HG03095 (cell line): ENCODE measurements at regions not wholly inside any gene's neighbourhood (a gene's known extent, or its start where the extent isn't known, plus 50 kb on each side); places are given as distances from the start of the nearest gene placed in this dataset.

Experiments used
- ATAC-seq: cut with Tn5 transposase; IDR thresholded peaks from one replicate; pipeline ENCODE4 v1.9.1; 2021; ENCODE audit warnings: moderate library complexity; ENCODE audit not compliant: unreplicated experiment

DNA sequence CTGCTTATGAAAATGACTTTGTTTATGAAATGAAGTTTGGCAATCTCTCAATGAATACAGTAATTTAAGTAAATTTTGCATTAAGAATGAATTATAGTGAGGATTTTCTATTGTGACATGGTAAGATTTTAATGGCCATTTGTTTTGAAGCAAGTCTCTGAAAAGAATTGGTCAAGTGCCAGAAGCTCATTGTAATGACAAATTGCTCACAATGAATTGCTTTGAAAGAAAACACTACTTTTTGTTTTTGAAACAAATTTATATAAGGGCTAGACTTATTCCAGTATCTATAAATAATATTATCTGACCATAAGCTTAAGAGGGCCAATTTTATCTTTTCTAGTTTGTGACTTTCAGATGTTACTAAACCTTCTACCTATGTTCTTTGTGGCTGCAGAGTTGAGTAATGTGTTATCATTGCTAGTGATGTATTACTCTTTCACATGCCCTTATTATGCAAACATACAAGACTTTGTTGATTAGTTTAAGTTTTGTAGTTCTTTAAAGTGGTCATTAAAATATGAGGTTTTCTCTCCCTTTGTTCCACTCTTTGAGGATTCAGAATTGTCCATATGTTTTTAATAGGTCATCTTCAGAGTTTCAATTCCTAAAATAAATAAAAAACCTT, 93.0 kb upstream of the ZNF608 start:
- no peak for ATAC-seq

DNA sequence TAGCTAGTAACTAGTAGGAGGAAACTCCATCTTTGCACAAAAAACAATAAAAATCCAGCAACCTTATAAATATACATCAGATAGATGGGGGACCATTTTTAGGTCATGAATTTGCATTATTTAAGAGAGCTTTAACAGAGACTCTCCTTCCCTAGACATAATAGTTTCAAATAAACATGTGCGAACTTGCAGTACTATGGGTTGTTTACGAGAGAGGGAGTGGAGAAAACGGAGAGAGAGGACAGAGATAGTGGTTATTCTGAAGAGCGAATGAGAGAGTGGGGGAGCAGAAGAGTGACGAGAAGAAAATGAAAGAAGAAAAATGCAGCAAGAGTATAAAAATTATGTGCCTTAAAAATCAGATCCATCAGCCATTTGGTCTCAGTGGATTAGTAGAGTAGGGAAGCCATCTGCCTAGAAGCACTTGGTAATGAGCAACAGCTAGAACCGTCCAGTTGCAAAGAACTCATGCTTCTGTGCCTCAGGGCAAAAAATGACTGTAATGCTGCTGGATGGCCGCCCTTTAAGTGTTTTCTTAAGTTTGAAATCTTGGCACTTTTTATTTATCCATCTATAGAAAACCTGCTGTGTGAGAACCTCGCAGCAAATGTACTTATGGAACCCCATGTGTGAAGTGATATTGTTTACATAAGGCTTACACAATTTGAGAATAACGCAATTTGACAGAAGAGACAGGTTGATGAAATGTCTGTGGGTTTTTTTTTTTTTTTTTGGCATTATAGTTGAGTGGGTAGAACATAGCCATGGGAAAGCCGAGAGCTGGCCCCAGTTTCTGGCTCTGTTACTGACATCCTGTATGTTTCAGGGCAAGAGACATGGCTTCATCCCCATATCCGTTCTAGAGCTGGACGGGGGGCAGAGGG, 95.6 kb upstream of the ZNF608 start:
- ATAC-seq, result no peak

DNA sequence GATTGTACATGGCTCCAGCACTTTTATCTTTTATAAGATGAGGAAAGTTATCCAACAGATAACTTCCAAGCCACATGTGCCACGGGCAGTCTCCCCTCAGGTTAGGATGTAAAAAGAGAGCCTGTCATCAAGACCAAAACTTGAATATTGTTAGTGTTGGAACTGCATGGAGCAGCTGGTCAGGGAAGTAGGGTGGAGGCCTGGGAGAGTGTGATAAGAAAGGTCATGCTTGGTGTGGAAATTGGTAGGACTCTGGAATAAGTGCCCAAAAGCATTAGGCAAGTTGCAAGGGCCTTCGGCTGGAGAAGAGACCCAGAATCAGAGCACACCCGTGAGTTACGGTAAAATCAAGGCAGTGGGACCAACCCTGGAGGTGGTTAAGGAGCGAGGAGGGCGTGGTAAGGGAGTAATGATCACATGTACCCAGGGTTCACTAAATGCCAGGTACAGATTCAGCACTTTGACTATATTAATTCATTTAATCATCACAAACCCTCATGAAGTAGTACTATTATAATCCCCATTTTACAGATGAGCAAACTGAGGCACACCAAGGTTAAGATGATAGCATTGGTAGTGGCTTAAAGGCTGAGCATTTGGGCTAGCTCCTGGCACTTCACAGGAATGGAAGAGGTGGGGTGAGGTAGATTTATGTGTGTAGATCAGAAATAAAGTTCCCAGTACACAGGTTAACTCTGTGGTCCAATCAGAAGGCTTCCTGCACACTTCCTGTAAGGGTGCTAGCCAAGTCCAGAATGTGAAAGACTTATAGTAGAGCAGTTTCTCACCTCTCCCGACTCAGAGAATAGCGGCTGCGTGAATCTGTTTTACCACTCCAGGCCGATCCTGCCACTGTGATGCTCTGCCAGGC, 96.5 kb upstream of the ZNF608 start:
- no peak for ATAC-seq

DNA sequence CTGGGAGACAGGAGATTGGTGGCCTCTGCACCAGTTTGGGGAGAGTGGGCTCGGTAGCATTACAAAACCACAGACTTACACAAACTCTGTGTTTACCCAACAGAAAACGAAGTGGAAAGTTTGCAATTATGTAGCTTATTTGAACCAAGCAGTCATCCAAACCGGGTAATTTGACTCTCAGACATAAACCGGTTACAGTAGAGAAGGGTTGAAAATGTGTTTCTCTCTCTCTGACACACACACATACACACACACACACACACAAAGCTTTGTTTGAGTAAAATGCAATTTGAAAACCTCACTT, 97.1 kb upstream of the ZNF608 start:
- ATAC-seq, result no peak

DNA sequence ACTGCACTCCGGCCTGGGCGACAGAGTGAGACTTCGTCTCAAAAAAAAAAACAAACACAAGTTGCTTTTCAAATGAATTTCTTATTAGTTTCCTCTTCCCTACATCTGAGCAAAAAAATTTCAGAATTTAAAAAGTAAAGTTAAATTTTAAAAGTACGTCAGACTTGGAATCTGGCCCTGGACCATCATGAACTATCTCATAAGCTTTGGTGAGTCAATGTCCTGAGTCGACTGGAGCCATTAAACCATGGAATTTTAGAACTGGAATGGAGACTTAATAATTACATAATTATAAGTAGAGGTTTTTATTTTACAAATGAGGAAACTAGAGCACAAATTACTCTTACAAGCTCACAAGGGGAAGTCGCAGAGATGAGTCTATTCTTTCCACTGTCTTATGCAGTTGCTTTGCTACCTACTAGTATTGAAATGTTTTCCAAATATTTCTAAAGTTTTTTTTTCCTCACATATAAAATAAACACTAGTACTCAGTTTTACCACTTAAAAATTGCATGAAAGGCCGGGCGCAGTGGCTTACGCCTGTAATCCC, 98.0 kb upstream of the ZNF608 start:
- no peak for ATAC-seq

DNA sequence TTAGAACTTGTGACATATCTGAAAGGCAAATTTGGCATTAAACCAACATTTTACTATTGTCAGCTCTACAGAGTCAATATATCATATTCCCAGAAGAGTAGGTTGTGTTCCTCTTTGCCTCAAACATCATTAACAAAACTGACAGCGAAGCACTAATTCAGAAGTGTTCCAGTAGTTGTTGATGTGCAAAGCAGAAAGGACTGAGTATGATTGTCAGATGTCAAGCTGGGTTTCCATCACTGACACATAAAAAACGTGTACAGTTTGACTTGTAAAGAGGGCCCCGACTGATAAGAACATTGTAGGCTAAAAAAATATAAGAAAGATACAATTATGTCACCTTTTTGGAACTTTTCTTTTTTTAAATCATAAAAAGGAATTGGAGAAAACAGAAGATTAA, 101.5 kb upstream of the ZNF608 start:
- no peak for ATAC-seq

DNA sequence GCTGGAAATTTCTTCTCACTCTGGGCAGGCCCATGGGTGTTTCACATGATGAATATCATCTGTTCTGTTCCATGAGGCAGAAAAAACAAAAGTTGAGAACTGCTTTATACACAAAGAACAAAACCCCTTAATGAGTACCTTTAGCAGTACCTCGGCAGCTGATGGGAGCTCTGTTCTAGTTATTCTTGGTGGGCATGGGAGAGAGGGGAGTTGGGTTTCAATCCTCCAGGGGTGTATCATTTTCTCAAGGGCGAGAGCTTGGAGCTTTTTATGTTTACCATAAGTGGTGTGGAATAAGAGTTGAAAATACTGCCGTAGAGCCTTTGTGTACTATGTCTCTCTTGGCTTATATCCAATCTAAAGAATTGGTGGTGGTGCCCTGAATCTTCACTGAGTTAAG, 103.3 kb upstream of the ZNF608 start:
- ATAC-seq, result no peak

DNA sequence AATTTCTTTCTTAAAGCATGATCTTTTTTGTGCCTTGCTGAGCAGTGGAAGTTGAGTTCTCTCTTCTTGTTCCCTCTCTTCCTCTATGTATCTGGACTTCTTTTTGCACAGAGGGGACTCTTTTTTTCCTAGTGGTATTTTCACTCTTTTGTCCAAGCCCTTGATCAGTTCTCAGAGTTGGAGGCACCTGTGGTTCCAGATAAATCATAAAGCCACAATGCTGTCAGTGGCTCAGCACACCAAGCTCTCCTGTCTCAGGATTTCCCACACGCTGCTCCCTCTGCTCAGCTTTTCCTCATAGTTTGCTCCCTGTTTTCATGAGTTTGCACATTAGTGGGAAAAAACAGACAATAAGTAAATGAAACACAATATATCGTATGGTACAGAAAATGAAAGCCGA, 110.3 kb upstream of the ZNF608 start:
- no peak for ATAC-seq

DNA sequence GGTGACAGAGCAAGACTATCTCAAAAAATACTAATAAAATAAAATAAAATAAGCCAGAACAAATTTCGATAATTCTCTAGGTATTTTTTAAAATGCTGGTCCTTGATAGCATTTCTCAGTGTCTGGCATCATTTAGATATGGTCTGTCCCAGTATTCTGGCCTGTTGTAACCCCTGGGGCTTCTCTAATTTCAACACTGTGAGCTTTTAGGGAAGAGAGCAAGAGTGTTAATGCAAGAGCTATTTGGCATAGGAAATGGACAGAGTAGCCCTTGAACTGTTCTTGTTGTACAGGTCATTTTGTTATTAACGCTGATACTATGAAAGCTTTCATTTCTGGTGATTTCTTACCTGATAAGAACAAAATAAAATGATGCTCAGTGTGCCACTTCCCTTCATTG, 112.2 kb upstream of the ZNF608 start:
- ATAC-seq, result no peak

DNA sequence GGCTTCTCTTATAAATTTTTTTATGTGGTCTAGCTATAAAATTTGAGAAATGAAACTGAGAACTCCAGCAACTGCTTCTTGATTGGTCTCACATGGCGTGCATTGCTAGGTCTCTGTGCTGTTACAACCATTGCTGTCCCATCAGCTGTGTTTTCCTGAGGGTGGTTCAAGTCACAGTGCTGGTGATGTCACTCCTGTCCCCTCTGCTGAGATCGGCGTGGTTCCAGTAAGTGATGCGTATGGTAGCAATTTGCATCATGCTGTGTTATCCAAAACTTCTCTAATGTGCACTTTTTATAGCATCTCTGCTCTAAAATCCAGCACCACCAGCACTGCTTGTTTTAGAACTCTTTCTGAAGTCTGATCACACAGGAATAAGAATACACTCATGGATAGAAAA, 112.6 kb upstream of the ZNF608 start:
- ATAC-seq, result no peak

DNA sequence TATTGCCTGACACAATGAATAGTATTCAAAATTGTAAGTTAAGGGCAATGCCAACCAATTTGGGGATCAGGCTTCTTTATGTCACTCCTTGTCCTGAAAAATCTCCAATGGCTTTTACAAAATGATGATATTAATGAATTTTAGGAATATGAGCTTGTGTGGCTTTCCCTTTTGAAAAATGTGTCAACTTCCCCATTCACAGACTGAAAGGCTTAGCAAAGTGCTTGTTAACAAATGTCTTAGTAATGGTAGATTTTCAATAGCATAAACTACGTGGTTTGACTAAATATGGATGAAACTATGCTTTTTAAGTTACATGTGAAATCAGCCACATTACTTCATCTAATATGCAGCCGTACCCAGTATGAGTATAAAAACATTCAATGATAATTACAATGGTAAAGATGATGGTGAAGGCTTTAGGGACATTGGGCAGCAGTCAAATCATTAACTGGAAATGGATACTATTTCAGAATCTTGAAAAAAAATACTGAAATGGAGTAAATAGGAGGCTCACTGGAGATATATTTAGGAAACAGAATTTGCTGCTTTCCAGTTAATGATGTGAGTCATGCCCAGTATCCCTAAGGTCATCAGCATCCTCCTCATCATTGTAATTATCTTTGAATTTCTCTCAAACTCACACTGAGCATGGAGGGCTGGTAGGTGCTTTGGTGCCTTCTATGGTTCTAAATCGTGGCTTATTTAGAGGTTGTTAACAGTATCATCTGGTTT, 113.3 kb upstream of the ZNF608 start:
- ATAC-seq, result no peak

DNA sequence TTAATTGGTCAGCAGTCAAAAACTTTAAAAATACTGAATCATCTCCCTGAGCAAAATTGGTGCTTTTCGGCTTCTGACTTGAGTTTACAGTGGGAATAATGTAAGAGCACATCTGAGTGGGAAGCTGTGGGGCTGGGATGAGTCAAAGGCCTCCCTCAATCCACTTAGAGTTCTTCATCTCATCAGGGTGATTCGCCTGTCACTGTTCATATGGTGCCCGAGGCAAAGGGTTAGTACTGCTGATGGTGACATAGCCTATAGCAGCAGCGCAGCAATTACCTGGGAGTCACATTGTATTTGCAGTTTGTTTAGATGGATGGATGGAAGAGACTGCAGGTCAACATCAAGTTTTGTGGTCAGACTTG, 113.8 kb upstream of the ZNF608 start:
- no peak for ATAC-seq

DNA sequence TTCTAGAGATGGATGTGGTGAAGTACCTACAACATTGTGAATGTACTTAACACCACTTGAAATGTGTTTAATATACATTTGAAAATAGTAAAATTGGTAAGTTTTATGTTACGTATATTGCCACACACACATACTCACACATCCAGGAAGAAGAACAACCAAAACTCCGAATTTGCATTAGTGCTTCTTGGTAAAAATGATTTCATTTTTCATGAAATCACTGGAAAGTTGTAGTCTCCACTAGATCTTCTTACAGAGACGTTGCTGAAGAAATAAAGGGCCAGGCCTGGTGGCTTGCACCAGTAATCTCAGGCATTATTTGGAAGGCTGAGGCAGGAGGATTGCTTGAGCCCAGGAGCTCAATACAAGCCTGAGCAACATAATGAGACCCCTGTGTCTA, 118.6 kb upstream of the ZNF608 start:
- no peak for ATAC-seq

DNA sequence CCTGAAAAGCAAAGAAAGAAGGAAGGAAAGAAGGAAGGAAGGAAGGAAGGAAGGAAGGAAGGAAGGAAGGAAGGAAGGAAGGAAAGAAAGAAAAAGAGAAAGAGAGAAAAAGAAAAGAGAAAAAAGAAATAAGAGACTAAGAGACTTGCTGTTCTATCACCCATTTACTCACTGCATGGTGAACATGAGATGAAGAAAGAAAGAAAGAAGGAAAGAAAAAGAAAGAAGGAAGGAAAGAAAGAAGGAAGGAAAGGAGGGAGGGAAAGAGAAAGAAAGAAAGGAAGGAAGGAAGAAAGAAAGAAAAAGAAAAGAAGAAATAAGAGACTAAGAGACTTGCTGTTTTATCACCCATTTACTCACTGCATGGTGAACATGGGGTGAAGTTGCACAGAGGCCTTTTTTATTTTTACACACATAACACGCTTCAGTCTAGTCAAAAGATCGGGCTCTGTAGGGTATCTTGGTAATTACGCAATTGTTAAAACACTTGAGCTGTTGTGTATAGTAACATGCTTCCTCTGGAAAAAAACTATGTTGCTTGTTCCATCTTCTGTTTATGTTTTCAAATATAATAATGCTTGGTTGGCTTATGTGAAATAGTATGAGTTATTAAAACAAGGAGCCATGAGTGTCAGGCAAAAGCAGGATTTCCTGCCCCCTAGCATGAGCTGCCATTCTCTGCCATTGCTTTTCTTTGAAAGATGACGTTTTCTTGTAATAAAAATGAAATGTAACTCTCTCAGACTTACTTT, 119.3 kb upstream of the ZNF608 start:
- no peak for ATAC-seq

DNA sequence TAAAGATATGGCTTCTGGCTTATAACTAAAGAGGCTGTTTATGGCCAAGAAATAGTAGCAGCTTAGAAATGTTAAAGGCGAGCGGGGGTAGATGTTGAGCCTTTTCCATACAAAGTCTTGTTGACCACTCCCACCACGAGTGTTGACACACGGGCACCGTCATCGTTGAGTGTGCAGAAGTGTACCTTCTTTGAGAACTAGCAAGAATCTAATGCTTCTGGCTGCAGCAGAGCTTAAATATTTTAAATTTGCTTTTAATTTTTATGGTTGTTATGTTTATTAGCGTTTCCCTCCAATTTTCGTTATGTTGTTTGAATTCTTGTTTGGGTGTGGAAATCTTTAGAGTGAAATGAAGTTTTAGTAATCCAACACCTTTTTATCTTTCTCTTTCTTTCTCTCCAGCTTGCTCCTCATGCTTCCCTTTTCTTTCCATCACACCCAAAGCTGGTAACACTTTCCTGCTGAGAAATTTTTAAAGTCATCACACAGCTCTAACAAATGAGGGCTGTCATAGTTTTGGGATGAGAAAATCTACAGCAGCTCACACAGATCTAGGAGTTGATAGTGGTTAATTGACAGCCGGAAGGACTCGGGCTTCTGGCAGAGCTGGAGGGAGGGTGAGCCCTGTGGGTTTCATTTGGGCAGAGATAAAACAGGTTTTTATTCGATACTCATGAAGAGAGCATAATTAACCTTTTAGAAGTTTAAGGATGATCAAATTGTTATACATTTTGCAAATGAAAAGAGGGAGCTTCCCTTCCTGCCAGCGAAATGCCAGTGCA, 120.1 kb upstream of the ZNF608 start:
- no peak for ATAC-seq

DNA sequence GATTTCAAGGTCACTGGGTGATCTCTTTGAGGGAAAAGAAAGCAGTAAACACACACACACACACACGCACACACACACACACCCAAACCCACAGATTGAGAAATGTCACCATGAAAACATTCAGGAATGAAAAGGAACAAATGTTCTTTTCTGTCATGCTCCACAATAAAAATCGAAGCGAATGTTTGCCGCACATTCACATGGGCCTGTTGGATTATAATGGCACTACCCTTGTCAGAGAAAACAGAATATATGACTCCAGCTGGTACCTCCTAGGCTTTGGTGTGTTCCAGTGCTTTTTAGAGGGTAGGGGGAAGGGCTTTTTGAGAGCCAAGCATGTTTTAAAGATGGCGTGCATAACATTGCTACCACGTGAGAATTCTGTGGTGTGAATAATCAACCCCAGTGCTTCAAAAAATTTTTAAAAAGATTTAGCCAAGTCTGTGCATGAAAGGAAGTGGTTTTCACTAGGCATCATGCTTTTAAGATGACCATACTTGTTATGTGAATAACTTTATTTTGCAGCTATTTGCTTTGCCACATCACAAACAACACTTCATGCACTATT, 120.8 kb upstream of the ZNF608 start:
- ATAC-seq, result no peak

DNA sequence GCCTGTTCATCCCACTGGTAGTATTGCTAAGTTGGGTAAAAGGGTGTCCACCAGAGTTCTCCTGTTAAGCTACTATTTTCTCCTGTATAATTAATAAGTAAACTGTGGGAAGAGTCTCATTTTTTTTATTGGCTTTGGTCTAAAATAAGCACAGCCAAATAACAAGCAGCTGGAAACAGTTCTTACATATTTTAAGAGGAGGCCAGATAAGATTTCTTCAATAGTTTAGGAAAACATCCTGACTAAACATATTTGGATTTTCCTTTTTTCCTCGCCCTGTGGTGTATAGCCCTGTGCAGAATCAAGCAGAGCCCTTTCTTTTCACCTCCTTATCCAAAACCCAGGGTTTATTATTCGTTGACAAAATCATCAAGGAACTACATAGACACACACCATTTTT, 122.2 kb upstream of the ZNF608 start:
- ATAC-seq, result no peak

DNA sequence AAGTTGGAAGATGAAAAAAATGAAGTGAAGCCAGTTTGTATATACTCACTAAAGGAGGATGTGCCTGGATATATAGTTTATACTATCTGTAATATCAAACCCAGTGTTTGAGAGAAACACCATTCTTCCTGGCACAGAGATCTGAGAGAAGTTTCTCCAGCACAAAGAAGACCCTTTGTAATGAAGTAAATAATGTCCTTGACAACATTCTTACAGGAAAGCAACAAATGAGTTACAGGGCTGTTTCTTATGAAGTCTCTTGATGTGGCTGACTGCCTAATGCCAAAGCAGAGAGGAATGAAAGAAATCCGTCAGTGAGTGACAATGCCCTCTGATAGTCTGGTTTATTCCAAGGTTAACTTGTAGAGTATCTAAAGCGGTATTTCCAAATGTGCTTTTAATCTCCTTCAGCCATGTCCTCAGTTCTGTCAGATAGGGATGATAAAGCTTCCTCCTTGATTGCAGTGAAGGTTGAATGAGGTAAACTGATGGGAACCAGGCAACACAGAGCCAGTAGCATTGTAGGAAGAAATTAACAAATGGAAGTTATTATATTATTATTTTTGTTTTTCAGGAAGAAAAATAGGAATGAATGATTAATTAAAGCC, 123.1 kb upstream of the ZNF608 start:
- ATAC-seq, result no peak

DNA sequence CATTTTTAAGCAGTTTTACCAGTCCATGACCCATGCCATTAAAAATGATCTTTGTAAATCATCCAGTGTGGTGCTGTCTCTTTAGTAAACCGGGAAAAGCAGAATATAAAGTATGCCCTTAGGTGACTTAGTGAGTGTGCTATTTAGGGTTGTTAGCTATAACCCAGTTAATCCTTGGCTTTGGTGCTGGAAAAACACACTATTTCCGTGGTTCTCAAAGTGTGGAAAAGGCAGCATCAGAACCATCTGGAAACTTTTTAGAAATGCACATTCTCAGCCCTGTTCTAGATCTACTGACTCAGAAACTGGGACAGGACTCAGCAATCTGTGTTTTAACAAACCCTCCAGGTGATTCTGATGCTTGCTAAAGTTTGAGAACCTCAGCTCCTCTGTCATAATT, 123.6 kb upstream of the ZNF608 start:
- no peak for ATAC-seq
